ENCODE measurements at regions not wholly inside any gene's neighbourhood (a gene's known extent, or its start where the extent isn't known, plus 50 kb on each side); places are given as distances from the start of the nearest gene placed in this dataset.

DNA sequence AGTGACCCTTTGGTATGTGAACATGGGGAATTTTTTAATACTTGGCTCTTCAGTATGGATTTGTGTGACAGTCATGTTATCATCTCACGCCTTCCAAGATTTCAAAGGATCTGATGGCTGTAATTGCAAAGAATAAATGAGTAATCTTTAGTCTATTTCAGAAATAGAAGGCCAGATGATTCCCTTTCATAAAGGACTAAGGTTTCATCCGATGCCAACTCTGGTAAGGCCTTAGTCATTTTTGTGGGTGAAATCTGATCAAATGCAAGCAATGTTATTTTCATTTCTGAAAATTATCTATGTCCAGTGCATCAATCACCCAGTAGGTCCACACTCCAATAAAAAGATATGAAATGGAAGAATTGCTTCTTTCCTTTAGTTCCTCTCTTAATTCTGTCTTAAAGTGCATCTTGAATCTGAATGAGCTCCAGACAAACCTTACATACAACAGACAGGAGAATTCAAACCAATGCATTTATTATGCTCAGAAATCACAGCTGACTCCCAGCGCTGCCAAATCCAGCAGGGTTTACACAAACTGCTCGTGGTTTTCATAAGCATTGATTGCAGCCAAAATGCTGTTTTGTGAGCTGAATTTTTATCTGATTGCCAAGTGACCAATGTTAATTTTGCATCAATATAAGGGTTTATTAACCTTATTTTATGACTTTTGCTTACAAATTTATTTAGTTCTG, 565.2 kb upstream of the MARCKS start:
- no peaks in the 10 kb centered on the region for H3K4me1 Mint-ChIP-seq (ENCODE audit: low read depth)
- no peaks in the 10 kb centered on the region for H3K36me3 Mint-ChIP-seq (ENCODE audit: low read depth)
- no peak for DNase-seq
- H3K9me3 Mint-ChIP-seq, result no peaks in the 10 kb centered on the region
- no peaks in the 10 kb centered on the region for H3K27me3 Mint-ChIP-seq
- H3K27ac Mint-ChIP-seq, result no peak overlapping the region
- H3K4me3 Mint-ChIP-seq, result no peak overlapping the region

DNA sequence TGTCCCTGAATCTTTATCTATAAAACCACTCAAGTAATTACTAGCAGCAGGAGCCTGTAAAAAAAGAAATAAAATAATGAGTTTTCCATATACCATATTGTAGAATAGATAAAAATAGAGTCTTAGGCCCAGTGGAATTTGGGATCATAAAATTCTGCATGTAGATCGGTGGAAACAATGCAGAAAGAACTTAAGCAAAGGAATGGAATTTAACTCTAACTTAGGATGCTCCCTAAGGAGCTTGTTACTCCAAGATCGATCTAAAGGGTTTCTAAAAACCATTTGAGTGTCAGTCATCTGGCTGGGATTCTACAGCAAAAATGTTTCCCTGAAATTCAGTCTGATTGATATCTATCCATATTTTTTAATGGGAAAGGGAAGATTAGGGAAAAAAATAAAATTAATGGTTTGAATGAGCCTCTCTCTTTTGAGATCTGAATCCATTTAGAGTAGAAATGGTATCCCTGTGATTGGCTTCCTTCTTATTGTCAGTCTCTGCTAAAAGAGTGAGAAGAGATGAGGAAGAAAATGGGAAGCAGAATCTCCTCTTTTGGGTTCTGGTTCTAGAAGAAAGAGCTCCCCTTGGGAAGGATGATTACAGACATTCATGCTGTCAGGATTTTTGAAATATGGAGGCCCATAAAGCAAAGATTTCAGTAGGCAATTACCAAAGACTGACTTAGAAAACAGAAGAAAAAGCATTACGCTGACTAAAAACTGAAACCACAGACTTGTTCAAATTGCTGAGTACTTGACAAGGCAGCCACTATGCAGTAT, 564.3 kb upstream of the MARCKS start:
- H3K36me3 Mint-ChIP-seq (ENCODE audit: low read depth), result no peaks in the 10 kb centered on the region
- H3K4me1 Mint-ChIP-seq (ENCODE audit: low read depth), result no peaks in the 10 kb centered on the region
- H3K27ac Mint-ChIP-seq, result no peak overlapping the region
- H3K27me3 Mint-ChIP-seq, result no peaks in the 10 kb centered on the region
- no peaks in the 10 kb centered on the region for H3K9me3 Mint-ChIP-seq
- no peak for DNase-seq
- no peak overlapping the region for H3K4me3 Mint-ChIP-seq

DNA sequence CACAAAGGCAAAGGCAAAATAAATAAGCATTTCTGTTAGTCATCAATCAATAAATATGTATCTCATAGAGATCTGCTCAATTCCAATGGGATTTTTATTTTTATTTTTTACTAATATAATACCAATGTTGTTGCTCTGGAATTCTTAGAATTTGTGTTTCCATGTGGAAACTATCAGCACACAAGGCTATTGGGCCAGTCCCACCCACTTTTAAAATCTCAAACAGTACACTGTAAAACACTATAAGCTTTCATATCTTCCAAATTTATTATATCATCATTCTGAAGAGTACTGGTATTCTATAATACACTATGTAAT, 563.8 kb upstream of the MARCKS start:
- no peaks in the 10 kb centered on the region for H3K36me3 Mint-ChIP-seq (ENCODE audit: low read depth)
- no peak overlapping the region for H3K4me3 Mint-ChIP-seq
- no peaks in the 10 kb centered on the region for H3K9me3 Mint-ChIP-seq
- no peak overlapping the region for H3K27ac Mint-ChIP-seq
- H3K27me3 Mint-ChIP-seq, result no peaks in the 10 kb centered on the region
- no peaks in the 10 kb centered on the region for H3K4me1 Mint-ChIP-seq (ENCODE audit: low read depth)
- no peak for DNase-seq

DNA sequence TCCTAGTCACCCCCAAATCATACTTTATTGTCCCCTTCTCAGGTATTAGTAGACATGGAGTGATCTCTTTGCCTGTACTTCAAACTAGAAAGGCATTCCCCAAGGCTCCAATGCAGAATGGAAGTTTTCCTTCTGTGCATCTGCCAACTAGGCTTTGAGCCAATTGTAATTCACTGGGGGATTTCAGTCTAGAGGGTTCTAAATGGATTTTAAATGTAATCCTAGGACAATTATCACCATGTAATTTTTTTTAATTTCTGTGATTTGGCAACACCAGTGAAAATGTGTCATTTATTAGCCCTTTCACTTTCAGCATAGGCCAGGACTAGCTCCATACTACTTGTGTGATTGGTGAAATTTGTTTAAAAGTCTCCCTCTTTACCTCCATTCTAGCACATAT, 557.6 kb upstream of the MARCKS start:
- Mint-ChIP-seq H3K9me3 (no peaks in the 10 kb centered on the region), H3K27me3 (no peaks in the 10 kb centered on the region), H3K4me1 (ENCODE audit: low read depth) (no peaks in the 10 kb centered on the region), H3K27ac (no peak overlapping the region), H3K36me3 (ENCODE audit: low read depth) (no peaks in the 10 kb centered on the region), H3K4me3 (no peak overlapping the region)
- DNase-seq, result no peak

DNA sequence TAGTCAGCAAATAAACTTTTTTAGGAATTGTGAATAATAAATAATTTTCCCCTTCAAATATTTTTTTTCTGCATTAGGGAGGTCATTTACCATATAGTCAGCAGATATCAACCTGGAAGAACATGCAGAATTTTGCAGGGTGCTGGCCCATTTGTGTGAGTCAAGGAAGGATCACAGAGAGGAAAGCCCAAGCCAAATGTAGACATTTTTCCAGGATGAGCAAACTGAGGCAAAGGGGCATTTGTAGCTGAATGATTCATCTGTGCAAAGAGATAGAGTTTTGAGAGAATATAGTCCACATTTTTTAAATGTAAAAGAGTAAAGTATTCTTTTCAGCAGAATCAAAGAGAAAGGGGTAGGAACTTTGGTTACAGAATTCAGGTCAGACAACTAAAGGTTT, 555.5 kb upstream of the MARCKS start:
- Mint-ChIP-seq H3K36me3 (ENCODE audit: low read depth) (no peaks in the 10 kb centered on the region), H3K4me3 (no peak overlapping the region), H3K27me3 (no peaks in the 10 kb centered on the region), H3K4me1 (ENCODE audit: low read depth) (no peaks in the 10 kb centered on the region), H3K27ac (no peak overlapping the region), H3K9me3 (no peaks in the 10 kb centered on the region)
- DNase-seq, result no peak

DNA sequence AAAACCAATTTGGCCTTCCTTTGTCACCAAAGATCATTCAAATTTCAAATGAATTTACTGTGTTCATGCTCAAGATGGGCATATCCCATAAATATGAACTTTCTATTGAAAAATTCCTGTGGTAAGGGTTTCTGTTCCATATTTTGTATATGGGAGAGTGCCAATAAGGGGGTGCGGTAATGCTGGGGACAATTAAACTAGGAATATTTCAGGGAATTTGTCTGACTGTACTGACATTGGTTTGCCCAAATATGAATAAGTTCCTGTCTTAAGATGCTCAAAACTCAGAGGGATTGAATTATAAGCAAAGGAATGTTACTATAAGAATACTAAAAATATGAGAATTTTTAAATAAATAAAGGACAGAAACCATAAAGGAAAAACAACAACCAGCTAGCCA, 553.0 kb upstream of the MARCKS start:
- no peaks in the 10 kb centered on the region for H3K27me3 Mint-ChIP-seq
- H3K9me3 Mint-ChIP-seq, result no peaks in the 10 kb centered on the region
- H3K4me3 Mint-ChIP-seq, result no peak overlapping the region
- DNase-seq, result no peak
- no peaks in the 10 kb centered on the region for H3K4me1 Mint-ChIP-seq (ENCODE audit: low read depth)
- H3K36me3 Mint-ChIP-seq (ENCODE audit: low read depth), result no peaks in the 10 kb centered on the region
- H3K27ac Mint-ChIP-seq, result no peak overlapping the region

DNA sequence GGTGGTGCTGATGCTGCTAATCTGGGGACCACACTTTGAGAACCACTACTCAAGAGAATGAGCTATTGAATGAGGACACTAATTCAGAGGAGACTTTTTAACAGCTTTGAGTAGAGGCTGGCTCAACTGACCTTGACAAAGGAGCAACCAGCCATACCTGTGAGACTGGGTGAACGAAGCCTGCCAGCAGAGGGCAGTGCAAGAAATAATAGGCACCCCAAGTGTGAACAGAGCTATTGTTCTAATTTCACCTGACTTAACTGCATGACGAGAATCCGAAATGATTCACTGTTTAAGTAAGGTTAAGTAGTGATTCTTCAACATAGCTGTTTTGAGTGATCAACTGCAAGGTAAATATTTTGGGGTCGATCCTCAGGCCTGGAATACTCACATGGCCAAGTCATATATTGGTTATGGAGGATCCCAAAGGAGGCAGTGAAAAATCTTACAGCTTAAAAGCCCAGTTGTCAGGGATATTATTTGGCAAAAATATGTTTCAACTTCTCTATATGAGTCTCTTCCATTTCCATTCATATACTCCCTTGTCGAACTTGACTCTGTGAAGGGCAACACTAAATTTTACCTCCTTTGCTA, 550.5 kb upstream of the MARCKS start:
- Mint-ChIP-seq H3K27ac (no peak overlapping the region), H3K27me3 (no peaks in the 10 kb centered on the region), H3K36me3 (ENCODE audit: low read depth) (no peaks in the 10 kb centered on the region), H3K4me1 (ENCODE audit: low read depth) (no peaks in the 10 kb centered on the region), H3K9me3 (no peaks in the 10 kb centered on the region), H3K4me3 (no peak overlapping the region)
- peak; percentile 55 for DNase-seq

DNA sequence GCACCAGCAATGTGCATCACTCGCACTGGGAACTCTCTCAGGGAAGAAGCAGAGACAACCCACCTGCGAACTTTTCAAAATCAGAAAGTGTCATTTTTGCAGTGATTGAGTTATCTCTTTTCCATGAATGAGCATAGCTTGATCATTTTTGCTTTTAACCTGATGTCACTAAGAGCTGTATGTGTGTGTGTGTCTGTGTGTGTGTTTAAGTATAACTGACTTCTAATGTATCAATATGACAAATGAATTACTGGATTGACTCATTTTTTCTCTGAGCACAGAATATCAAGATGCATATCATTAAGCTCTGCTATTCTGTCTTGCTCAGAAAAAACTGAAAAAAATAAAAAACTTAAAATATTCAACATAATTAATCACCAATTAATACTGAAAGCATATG, 548.9 kb upstream of the MARCKS start:
- DNase-seq, result no peak
- no peaks in the 10 kb centered on the region for H3K4me1 Mint-ChIP-seq (ENCODE audit: low read depth)
- H3K4me3 Mint-ChIP-seq, result no peak overlapping the region
- peaks cover 2% of the 10 kb centered on the region for H3K27me3 Mint-ChIP-seq
- no peaks in the 10 kb centered on the region for H3K36me3 Mint-ChIP-seq (ENCODE audit: low read depth)
- H3K27ac Mint-ChIP-seq, result no peak overlapping the region
- H3K9me3 Mint-ChIP-seq, result no peaks in the 10 kb centered on the region

DNA sequence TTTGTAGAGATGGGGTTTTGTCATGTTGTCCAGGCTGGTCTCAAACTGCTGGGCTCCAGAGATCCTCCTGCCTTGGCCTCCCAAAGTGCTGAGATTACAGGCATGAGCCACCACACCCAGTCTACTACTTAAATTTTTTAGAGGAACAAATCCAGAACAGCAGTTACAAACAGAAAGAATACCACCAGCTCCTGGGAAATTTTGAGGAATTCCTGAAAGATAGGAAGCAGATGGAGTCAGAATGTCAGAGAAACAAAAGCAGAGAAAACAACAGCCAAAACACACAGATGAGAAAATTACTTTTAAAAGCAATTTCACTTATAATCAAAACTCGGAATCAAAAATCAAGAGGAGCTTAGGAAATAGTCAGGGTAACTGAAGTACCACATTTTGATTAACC, 543.3 kb upstream of the MARCKS start:
- H3K36me3 Mint-ChIP-seq (ENCODE audit: low read depth), result no peaks in the 10 kb centered on the region
- no peak overlapping the region for H3K27ac Mint-ChIP-seq
- H3K27me3 Mint-ChIP-seq, result peaks cover 2% of the 10 kb centered on the region
- no peak for DNase-seq
- no peak overlapping the region for H3K4me3 Mint-ChIP-seq
- no peaks in the 10 kb centered on the region for H3K4me1 Mint-ChIP-seq (ENCODE audit: low read depth)
- H3K9me3 Mint-ChIP-seq, result no peaks in the 10 kb centered on the region

DNA sequence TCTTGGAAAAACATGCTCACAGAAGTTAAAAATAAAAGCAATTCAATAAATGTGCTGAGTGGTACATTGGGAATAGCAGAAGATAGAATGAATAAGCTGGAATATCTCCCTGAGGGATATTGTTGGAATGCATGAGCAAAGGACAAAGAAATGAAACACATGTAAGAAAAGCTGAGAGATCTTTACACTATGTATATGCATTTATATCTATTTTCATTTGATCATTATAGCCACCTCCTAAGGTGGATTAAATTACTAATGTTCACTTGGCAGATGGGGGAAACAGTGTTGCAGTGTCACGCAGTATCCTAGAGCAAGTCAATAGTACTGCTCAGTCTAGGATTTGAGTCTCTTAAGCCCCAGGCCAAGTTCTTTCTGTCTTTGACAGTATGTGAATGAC, 542.0 kb upstream of the MARCKS start:
- Mint-ChIP-seq H3K4me1 (ENCODE audit: low read depth) (no peaks in the 10 kb centered on the region), H3K27ac (no peak overlapping the region), H3K36me3 (ENCODE audit: low read depth) (no peaks in the 10 kb centered on the region), H3K4me3 (no peak overlapping the region), H3K9me3 (no peaks in the 10 kb centered on the region), H3K27me3 (peaks cover 2% of the 10 kb centered on the region)
- DNase-seq, result no peak

DNA sequence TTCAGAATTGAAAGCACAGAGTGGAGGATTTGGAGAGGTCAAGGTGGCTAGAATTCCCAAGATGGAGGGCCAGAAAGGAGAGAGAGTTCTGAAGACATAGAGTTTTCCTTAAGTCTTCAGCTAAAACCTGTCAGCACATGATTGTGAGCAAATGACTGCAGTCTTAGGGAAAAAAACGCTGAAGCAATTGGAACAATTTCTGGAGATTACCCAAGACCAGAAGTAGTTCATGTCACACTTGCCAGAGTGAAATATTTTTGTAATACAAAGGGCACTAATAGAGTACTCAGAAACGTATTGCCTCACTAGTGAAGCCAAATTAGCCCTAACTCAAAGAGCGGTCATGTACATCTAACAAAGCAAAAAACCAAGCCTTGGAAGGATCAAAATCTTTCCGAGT, 541.3 kb upstream of the MARCKS start:
- H3K36me3 Mint-ChIP-seq (ENCODE audit: low read depth), result no peaks in the 10 kb centered on the region

DNA sequence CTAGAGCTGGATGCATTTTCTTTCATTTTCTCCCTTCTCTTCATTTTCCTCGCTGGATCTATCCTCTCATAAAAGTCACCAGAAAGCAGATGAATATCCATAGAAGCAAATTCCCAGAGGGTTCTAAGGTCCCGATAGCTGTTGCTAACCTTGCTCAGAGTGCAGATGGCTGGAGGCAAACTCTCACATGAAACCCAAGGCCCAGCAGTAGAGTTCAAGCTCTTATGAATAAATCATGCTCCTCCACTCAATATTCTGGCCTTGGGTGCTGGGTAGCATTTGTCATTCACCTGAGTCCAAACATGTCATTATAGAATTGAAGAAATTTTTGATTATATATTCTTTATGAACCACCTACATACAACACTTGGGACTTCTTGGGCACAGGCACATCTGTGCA, 539.7 kb upstream of the MARCKS start:
- Mint-ChIP-seq H3K4me1 (ENCODE audit: low read depth) (no peaks in the 10 kb centered on the region), H3K27ac (no peak overlapping the region), H3K27me3 (no peaks in the 10 kb centered on the region), H3K36me3 (ENCODE audit: low read depth) (no peaks in the 10 kb centered on the region), H3K9me3 (peaks cover 2% of the 10 kb centered on the region), H3K4me3 (no peak overlapping the region)
- DNase-seq, result no peak

More for the DNA sequence above, 541.3 kb upstream of the MARCKS start:
- H3K9me3 Mint-ChIP-seq, result peaks cover 2% of the 10 kb centered on the region
- no peak for DNase-seq
- H3K27me3 Mint-ChIP-seq, result peaks cover 2% of the 10 kb centered on the region
- no peaks in the 10 kb centered on the region for H3K4me1 Mint-ChIP-seq (ENCODE audit: low read depth)
- H3K27ac Mint-ChIP-seq, result no peak overlapping the region
- H3K4me3 Mint-ChIP-seq, result no peak overlapping the region

DNA sequence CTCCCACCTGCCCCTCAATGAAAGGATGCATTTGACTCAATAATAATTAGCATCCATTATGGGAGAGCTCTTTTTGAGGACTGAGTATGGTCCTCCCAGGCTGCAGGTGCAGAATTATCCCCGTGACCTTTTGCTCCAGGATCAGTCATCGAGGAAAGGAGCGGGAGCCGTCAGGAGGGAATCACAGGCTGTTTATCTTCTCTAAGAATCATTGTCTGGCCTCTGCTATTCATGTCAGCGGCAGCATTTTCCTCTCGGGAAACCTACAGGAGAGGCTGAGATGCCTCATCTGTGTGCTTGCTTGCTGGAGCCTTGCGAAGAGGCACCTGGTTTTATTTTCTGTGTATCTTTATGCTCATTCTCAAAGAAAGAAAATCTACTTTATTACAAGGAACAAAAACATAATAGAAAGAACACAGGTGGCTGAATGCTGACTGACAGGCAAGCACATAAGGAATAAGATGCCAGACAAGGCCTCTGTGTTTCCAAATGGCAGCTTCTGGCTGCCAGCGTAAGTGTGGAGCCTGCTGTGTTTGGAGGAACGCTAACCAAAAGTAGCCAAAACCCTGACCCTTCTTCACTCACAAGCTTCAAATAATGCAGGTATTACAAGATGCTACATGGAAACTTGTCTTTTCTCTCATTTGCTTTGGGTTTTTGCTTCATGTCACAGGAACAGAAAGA, 539.1 kb upstream of the MARCKS start:
- Mint-ChIP-seq H3K4me3 (no peak overlapping the region), H3K36me3 (ENCODE audit: low read depth) (no peaks in the 10 kb centered on the region), H3K9me3 (peaks cover 2% of the 10 kb centered on the region), H3K4me1 (ENCODE audit: low read depth) (no peaks in the 10 kb centered on the region), H3K27ac (no peak overlapping the region), H3K27me3 (no peaks in the 10 kb centered on the region)
- DNase-seq, result no peak

DNA sequence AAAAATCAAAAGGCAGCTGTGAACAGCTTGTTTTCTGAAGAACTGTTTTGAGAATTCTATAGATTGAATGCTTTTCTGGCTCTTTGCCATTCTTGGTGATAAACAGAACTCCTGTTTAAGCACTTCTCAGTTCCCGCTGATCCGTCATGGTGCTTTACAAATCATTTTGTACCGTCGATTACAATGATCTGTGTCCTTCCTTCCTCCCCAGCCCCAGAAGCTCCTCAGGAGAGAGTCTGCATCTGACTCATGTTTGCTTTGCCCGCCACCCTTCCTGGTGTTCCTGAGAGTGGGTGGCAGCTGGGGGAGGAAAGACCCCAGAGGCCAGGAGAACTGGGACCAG, 538.6 kb upstream of the MARCKS start:
- Mint-ChIP-seq H3K27ac (no peak overlapping the region), H3K9me3 (peaks cover 2% of the 10 kb centered on the region), H3K36me3 (ENCODE audit: low read depth) (no peaks in the 10 kb centered on the region), H3K4me3 (no peak overlapping the region), H3K4me1 (ENCODE audit: low read depth) (no peaks in the 10 kb centered on the region), H3K27me3 (no peaks in the 10 kb centered on the region)
- DNase-seq, result no peak

DNA sequence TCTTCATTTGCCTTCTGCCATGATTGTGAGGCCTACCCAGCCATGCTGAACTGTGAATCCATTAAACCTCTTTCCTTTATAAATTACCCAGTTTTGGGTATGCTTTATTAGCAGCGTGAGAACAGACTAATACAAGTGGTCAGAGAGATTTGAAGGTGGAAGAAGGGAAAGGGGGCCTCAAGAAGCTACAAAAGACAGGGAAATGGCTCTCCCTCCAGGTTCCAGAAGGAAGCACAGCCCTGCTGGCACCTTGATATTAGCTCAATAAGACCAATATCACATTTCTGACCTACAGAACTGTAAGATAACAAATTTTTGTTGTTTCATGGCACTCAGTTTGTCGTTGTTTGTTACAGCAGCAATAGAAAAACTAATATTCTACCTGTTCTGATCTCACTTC, 536.5 kb upstream of the MARCKS start:
- no peak for DNase-seq
- Mint-ChIP-seq H3K4me3 (no peak overlapping the region), H3K27ac (no peak overlapping the region), H3K36me3 (ENCODE audit: low read depth) (no peaks in the 10 kb centered on the region), H3K4me1 (ENCODE audit: low read depth) (no peaks in the 10 kb centered on the region), H3K9me3 (peaks cover 2% of the 10 kb centered on the region), H3K27me3 (no peaks in the 10 kb centered on the region)
